GM19324 (cell line): ENCODE measurements at regions not wholly inside any gene's neighbourhood (a gene's known extent, or its start where the extent isn't known, plus 50 kb on each side); places are given as distances from the start of the nearest gene placed in this dataset.

ENCODE experiments used
- ATAC-seq: cut with Tn5 transposase; IDR thresholded peaks from one replicate; pipeline ENCODE4 v1.9.1; 2021; ENCODE audit warnings: mild to moderate bottlenecking, moderate library complexity; ENCODE audit not compliant: unreplicated experiment, low FRiP score

DNA sequence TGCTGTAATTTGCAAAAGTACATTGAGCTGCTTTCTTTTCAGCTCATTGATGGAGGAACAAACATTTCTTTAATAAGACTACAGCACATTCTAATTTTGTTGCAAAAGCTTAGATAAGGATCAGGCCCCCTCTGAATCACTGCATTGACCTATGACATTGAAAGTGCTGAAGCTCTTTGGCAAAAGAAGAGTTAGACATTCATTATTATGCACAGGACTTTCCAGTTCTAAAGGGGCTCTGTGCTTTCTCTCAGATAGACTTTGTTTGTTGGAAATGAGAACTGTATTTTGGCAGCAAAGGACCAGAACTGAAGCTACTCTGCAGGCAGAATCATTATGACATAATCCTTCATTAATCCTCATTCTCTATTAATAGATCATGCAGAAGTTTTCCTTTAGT lies 252.9 kb upstream of the SOX2 start:
- no peak for ATAC-seq

DNA sequence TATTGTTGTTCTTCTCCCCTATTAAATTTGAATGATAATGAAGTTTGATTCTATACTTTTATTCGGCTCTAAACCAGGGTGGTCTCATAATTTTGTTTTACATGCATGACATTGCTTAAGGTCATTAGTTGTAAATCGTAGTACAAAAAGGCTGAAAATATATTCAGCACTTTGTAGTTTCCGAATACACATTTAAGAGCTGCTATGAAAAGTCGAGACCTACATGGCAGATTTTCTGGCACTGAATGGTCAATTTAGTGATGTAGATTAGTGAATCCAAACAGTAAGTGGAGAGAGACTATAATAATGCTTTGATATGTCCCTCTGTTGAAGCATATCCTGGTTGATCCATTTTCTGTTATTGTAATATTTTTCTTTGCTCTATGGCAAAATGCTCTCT lies 254.0 kb upstream of the SOX2 start:
- ATAC-seq = no peak

DNA sequence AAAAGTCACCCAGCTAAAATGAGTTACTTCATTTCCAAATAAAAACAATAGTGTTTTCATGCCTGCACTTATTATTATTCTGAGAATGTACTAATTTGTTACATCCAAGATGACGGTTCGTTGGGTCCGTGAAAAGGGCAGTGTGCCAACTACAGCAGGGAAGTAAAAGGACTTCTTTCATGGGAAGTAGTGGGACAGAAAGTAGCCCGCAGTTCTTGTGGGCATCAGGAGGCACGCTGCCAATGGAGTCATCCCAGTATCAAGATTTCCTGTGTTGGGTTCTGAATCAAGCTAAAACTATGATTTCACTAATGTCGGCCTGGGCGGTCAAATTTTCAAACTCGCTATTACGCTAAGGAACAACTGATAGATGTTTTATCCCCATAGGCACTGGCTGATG lies 254.5 kb upstream of the SOX2 start:
- no peak for ATAC-seq

DNA sequence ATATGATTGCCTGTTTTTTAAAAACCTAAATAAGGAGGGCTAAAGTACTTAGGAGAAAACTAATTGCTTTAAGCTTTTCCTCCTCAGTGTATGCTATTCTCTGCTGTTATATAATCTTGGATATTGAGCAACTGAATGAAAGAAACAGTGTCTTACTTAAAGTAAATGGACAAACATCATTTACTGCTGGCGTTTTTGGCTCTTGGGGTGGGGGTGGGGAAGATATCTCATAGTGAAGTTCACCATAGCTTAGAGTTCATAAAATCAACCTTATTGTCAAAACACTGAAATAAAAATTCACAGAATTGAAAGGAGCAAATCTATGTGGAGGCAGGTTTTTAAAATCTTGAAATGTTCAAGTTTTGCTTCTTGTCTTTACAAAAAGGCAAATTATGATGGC lies 256.4 kb upstream of the SOX2 start:
- no peak for ATAC-seq

DNA sequence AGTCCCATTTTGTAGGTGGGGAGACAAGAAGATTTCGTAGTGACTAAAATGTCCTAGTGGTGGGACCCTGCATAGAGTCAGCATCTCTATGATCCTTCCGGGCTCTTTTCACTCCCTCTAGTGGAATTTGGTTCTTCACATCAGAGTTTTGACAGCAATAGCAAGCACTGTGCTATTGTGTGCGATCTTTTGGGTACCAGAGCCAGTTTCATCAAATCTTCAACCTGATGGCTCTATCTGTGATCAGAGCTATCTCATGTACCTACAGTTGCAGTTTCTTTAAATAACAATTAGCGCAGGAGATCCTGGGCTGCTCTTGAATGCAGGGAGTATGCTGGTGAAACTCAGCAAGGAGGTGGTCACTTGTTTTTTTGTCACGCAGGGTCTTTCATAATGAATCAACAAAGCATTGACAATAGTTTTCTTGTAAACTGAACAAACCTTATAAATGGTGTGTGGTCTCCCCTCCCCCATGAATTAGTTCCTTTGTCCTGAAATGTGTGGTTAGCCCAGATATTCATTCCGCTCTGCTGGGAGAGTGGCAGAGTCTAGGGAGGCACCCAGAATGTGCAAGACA lies 257.2 kb upstream of the SOX2 start:
- ATAC-seq = no peak

DNA sequence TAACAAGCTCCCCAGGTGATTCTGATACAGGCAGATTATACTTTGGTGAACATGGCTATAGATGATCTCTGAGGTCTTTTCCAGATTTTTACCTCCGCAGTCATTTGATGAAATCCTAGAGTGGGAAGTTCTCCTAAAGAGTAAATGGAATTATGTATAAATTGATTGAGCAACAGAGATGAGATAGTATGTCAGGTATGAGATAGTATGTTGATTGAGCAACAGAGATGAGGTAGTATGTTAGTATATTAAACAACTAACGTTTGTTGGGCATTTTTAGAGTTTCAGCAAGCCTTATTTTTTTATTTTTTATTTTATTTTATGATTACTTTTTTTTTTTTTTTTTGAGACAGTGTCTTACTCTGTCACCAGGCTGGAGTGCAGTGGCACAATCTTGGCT lies 265.0 kb upstream of the SOX2 start:
- ATAC-seq = no peak

DNA sequence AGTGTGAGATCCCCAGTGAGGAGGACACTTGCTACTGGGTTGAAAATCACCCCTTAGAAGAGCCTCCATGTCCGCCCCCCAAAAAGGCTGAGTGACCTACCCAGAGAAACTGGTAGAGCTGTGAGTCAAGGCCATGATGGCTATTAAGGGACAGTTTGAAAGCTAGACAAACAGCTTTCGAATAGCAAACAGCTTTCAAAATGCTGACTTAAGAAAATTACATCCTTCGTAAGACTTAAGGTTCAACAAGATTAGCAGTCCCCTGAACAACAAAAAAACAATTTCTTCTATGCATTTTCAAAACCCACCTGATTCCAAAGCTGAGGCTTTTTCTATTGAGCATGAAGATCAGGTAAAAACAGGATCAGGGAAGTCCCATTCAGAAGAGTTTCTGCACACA lies 269.7 kb upstream of the SOX2 start:
- no peak for ATAC-seq

DNA sequence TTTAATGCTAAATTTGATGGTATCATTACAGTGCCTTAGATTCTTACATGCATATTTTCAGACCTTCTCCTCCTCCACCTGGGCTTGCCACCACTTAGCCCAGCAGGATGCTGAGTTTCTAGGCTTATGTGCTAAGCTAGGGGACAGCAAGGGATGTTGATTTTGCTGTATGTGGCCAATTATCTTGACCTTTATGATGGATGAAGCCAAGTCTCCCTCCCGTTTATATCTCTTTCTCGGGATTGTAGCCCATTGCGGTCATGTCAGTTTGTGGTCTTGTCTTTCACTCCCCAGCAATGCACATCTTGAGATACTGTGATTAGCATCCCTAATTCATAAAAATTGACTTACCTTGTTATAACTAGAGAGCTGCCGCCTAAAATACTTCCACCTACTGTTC lies 278.7 kb upstream of the SOX2 start:
- ATAC-seq = no peak

DNA sequence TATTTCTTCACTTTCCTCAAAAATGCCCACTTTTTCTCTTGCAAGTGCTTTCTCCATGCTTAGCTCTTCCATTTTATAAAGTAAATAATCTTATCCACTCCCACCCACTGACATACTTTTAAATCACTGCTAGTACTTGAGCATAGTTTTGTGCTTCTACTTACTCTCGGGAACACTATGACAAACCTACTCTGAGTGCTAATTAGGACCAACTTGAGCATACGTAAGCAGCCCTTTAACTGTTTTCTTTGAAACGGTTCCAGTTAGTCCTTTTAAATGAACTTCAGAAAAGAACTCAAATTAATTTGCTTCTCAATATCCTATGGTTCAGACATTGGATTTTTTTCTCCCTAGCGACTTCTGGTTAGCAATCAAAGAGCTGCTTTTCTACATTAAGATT lies 280.0 kb upstream of the SOX2 start:
- ATAC-seq = no peak

DNA sequence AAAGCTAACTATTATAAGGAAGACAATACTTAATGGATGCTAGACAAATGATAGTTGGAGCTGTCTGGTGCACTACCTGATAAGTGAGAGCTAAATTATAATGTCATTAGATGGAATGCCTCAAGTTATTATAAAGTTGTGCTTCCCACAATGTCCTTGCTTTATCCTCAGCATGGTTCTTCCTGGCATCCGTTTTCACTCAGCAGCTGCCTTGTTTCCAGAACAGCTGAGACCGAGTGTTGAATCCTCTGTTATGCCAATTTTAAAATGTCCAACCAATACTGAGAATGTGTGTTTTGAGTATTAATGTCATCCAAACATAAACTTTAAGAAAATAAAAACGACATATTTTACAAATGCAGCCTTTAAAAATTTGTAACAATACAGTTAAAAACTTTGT lies 286.7 kb upstream of the SOX2 start:
- ATAC-seq = no peak

DNA sequence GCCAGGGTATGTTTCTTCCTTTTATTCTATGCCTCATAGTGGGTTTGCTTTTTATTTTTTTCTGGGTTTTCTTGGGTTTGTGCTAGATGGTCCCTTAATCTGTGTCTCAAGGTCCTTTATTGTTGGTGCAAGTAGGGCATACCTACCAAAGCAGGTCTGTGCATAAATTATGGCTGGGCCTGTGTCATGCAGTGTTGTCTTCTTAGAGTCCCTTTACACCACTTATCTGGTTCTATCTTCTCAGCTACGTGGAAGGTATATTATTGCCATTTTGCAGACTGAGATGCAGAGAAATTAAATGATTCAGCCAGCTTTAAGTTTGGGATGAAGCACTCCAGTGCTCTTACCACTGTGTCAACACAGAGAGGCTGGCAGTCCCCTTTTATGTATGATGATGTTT lies 293.5 kb upstream of the SOX2 start:
- no peak for ATAC-seq

DNA sequence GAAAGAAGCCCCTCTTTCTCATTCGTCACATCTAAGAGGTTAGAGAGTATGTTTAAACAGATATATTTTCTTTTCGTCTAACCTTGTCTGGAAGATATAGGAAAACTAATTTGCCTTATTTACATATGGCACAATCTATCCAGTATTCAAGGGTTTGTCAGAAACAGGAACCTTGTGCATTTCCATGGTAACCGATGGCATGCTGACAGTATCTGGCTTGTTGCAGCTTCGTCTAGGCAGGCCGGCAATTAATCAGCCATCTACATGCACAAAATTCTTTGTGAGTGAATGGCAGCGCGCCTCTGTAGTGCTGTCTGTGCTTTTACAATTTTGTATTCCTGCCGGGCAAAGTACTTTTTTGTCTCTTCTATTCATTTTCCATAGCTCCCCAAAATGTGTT lies 294.0 kb upstream of the SOX2 start:
- no peak for ATAC-seq

DNA sequence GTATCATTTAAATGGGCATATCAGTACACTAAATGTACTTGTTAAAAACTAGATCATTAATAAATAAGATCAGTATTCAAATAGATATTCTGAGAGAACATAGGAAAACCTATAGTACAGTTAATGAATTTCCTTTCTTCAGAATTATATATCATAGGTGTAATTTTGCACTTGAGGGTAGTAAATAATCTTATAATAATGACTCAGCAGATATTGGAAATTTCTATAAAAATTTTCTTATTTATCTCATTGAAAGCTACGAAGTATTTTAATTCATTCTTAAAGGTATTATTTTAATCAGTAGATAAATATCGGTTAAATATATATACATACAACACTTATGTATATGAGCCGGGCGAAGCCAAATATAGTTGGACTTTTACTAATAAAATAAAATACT lies 300.9 kb upstream of the SOX2 start:
- ATAC-seq = no peak

DNA sequence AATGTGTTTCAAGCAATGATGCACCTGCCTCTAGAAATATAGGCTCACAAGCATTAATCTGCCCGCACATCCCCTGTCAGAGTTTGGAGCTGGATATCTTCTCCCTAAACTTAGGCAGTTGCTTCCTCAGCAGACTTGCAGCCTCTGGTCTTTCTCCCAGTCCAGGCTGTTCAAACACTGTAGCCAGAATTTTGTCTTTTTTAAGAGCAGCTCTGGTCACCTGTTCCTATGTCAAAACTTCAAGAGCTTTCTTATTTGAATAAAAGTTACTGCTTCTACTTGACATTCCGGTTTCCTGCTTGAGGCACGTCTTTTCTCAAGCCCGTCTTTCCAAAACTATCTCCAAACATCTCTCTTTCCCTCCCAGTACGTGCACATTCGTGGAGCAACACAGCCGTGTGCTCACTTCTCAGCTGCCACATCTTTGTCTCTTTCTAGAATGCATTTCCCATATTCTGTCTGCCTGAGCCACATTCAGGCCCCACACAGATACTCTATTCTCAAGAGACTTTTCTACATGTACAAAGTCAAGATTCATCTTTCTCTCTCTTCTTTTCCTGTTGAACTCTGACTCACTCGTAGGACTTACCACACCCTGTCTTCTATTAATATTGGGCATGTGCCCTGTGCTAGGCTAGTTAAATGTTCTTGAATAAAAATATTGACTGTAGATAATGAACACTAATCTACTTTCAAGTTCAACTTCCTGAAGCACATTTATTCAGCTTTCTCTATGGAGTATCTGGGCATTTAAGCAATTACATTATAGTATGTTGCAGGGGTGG lies 307.7 kb upstream of the SOX2 start:
- no peak for ATAC-seq

DNA sequence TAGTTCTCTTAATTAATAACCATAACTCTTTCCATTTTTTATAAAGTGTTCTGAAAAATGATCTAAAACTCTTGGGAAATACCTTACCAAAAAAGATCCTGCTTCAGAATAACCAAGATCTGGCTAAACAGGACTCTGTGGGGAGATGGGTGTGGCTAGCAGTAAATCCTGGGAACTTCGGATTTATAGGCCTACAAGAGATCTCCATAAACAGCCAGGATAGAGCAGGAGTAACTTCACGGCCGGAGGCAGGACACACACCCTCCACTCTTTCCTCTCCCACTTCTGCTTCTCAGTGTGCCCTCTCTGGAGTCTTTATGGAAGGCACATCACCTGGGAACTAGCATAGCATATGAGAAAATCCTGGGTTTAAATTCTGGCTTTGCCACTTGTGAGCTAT lies 309.4 kb upstream of the SOX2 start:
- ATAC-seq = no peak

DNA sequence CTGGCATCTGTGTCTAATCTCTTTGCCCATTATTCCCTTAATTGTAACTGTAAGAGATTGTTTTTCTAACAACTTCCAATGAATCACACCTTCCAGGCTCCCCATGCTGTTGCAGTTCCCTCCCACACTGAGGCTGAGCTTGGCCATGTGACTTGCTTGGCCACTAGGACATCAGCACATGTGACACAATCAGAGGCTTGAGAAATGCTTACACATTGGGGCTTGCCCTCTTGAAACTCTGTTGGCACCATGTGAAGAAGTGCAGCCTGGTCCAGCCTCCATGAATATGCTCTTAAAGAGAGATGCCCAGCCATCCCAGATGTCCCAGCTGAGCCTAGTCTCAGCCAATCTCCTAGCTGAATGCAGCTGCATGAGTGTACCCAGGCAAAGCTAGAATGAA lies 326.8 kb upstream of the SOX2 start:
- no peak for ATAC-seq

DNA sequence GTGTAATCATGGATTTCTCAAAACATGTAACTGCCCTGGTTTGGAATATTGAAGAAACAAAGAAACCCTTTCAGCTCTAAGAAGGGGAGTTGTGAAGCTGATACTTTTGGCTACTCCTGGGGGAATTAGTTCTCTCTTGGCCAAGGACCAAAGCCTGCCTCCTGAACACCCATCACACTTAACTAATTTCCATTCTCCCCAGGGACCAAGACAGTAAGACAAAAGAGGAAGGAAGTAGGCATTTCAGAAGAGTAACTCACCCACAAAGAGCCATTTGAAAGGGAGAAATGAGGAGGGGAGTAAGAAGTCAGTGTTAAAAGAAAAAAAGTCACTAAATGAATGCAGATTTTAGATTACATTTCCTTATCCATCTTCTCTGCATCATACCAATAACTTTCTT lies 328.0 kb upstream of the SOX2 start:
- ATAC-seq = no peak

DNA sequence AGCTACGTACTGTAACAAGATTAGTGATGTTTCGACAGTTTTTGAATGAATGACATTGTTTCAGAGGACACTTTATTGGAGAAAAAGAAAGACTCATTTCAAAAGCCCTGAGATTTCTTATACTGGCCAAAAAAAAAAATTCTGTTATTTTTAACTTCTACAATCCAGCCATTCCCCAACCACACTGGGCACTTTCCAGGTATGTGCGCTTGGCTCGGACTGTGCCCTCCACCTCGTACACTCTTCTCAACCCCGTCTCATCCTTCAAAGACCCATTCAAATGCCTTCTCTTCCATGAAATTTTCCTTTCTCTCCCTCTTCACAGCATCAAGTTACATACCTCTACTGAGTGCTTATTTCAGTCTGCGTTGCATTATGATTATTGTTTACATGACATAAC lies 328.5 kb upstream of the SOX2 start:
- ATAC-seq = no peak

DNA sequence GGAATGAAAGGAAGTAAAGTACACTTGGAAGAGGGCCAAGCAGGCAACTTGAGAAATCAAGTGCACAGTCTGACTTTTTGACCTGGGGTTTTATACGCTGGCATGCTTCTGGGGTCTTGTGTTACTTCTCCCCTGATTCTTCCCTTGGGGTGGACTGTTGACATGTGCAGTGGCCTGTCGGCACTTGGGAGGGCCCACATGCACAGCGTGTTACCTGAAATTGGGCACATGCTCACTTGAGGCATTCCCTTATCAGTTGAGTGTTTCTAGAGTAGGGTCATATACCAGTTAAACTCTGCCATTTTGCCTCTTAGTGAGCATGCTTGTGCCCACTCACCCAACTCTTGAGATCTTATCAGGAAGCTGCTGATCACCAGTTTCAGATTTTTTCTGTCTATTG lies 329.1 kb upstream of the SOX2 start:
- no peak for ATAC-seq

DNA sequence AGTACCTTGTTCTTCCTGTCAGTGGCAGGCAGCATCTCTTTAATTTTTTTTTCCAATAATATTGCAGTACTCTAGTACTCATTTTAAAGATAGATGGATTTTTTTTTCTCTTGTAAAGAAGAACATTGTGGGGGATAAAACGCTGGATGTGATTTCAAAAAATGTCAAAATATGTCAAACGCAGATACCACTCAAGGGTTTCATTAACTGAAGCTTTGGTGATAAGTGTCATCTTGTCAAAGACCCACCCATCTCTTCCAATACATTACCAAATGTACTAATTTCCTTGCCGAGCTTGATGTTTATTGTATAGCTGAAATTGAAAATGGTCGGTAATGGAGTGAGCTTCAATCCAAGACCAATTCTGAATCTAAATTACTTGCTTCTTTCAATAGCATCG lies 332.4 kb upstream of the SOX2 start:
- ATAC-seq = no peak

DNA sequence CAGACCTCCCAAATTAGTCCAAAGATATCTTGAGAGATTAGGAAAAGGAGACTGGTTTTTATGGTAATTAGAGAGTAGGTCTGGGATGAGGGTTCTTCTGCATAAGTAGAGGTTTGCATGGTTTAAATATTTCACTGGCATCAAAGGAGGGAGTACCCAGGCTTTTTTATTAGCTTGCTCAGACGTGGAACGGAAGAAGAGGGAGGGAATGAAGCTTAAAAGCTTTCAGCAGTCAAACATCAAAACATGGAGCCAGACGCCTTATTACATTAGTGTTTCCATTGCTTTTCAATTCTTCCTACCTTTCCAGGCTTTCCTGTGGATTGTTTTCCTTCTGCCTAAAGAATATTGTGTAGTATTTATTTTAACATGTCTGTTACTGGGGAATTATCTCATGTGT lies 342.1 kb upstream of the SOX2 start:
- ATAC-seq = no peak

DNA sequence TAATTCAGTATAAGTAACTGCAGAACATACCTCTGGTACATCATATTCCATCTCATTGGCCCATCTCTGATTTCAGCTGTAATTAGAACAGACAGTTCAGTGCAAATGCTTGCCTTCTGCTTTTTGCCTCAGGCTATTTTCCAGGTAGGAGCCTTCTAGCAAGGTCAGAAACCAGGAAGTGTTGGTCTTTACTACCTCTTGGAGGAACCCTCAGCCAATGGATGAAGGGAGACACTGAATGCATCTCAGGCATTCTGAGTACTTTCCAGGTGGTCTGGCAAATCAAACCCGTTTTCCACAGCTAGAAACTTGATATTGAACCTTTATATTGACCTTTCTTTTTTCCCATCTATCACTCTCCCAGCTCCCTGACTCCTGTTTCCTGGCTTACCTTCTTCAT lies 348.5 kb upstream of the SOX2 start:
- ATAC-seq = no peak

DNA sequence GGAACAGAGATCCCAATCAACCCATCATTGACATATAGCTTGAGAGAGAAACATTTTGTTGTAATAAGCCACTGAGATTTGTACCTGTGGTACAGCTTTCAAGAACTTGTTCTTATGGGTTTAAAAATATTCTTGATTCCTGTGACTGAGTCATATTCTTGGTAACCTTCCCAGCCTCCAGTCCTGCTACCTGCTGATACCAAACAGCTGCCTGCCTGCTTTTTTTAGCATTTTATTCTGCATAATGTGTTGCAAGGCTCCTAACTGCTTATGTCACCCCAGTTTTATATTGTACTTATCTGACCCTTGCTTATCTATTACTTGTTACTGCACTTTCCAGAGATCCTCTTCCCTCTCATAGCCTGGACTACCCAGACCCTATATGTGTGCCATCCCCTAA lies 349.3 kb upstream of the SOX2 start:
- no peak for ATAC-seq
